ENCODE measurements at regions not wholly inside any gene's neighbourhood (a gene's known extent, or its start where the extent isn't known, plus 50 kb on each side); places are given as distances from the start of the nearest gene placed in this dataset.
A peak's percentile ranks its signal among the peaks of the same experiment; 100 is the strongest.
"Not testable (repeated sequence)": the region's sequence is repeated elsewhere in the genome, so short reads cannot be mapped to it uniquely, and the experiment has no call there.

DNA sequence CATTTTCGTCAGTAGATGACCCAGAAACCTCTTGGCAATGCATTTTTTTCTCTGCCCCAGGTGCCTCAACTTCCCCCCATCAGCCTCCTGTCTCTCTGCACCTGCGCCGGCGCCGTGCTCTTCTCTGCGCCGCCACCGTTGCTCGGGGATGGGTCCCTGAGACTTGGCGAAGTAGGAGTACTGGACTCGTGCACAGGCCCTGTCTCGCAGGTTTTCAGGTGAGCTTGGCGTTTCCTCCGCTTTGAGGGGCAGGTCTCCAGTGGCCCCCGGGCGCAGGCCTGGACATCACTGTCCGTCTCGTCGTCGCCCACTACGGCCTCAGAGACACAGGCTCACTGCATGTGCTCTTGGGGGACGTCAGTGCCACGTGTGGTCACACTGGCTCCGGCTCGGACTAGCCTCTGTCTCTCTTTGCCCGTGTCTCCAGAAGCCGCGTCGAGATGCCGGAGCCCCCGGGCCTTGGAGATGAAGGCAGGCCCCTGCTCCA is 168.8 kb upstream of the ZNG1F start:
- CTCF ChIA-PET; H3K4me3 ChIP-seq (replicated peaks in 1 of 3; ENCODE audit: insufficient read depth in 1 of 3, low read depth in 1 of 3, low read length in 3 of 3); POLR2A ChIA-PET; H3K27me3 ChIP-seq (ENCODE audit: control insufficient read depth in 2 of 2, insufficient read depth in 2 of 2, low read length in 2 of 2); H3K9ac ChIP-seq (replicated peaks; ENCODE audit: extremely low read depth, insufficient read depth, low read length); H3K9me3 ChIP-seq (replicated peaks; ENCODE audit: control insufficient read depth, insufficient read depth, low read length); intact Hi-C loops (cut with micrococcal nuclease); dilution Hi-C loops (cut with MboI; ENCODE audit: extremely low pct_ligation_motif_present, low sequenced_read_pairs); H3K4me2 ChIP-seq (ENCODE audit: insufficient read depth, low read length); BruUV-seq (replicated peaks); H3K79me2 ChIP-seq (ENCODE audit: control insufficient read depth, insufficient read depth, low read length); H3K27ac ChIP-seq (ENCODE audit: insufficient read depth, low read depth, low read length); FAIRE-seq; H3K4me1 ChIP-seq (ENCODE audit: control insufficient read depth, extremely low read depth, insufficient read depth, low read length); H3K9me1 ChIP-seq (replicated peaks; ENCODE audit: control insufficient read depth, extremely low read depth, insufficient read depth, low read length); DNase-seq (ENCODE audit: low read depth, low spot score); H2AFZ ChIP-seq (ENCODE audit: low read depth, low read length); H4K20me1 ChIP-seq (replicated peaks; ENCODE audit: control insufficient read depth, extremely low read depth, insufficient read depth, low read length); H3K36me3 ChIP-seq (ENCODE audit: control insufficient read depth in 2 of 2, extremely low read depth in 1 of 2, insufficient read depth in 2 of 2, low read length in 2 of 2): not testable (repeated sequence)

GRCh38 chr9:41357350-41357748 is 168.2 kb upstream of the ZNG1F start:
- H3K4me1 ChIP-seq (ENCODE audit: control insufficient read depth, extremely low read depth, insufficient read depth, low read length); CTCF ChIA-PET; intact Hi-C loops (cut with micrococcal nuclease); H3K9ac ChIP-seq (replicated peaks; ENCODE audit: extremely low read depth, insufficient read depth, low read length); H2AFZ ChIP-seq (ENCODE audit: low read depth, low read length); dilution Hi-C loops (cut with MboI; ENCODE audit: extremely low pct_ligation_motif_present, low sequenced_read_pairs); H3K36me3 ChIP-seq (ENCODE audit: control insufficient read depth in 2 of 2, extremely low read depth in 1 of 2, insufficient read depth in 2 of 2, low read length in 2 of 2); H4K20me1 ChIP-seq (replicated peaks; ENCODE audit: control insufficient read depth, extremely low read depth, insufficient read depth, low read length); H3K4me3 ChIP-seq (replicated peaks in 1 of 3; ENCODE audit: insufficient read depth in 1 of 3, low read depth in 1 of 3, low read length in 3 of 3); H3K9me3 ChIP-seq (replicated peaks; ENCODE audit: control insufficient read depth, insufficient read depth, low read length); H3K9me1 ChIP-seq (replicated peaks; ENCODE audit: control insufficient read depth, extremely low read depth, insufficient read depth, low read length); DNase-seq (ENCODE audit: low read depth, low spot score); FAIRE-seq; POLR2A ChIA-PET; H3K4me2 ChIP-seq (ENCODE audit: insufficient read depth, low read length); H3K79me2 ChIP-seq (ENCODE audit: control insufficient read depth, insufficient read depth, low read length); H3K27me3 ChIP-seq (ENCODE audit: control insufficient read depth in 2 of 2, insufficient read depth in 2 of 2, low read length in 2 of 2); H3K27ac ChIP-seq (ENCODE audit: insufficient read depth, low read depth, low read length): not testable (repeated sequence)
- TSS peak; percentile 40 for BruUV-seq (replicated peaks)

GRCh38 chr9:41356588-41357349 is 167.7 kb upstream of the ZNG1F start:
- intact Hi-C loops (cut with micrococcal nuclease); H3K79me2 ChIP-seq (ENCODE audit: control insufficient read depth, insufficient read depth, low read length); H4K20me1 ChIP-seq (replicated peaks; ENCODE audit: control insufficient read depth, extremely low read depth, insufficient read depth, low read length); H3K27me3 ChIP-seq (ENCODE audit: control insufficient read depth in 2 of 2, insufficient read depth in 2 of 2, low read length in 2 of 2); dilution Hi-C loops (cut with MboI; ENCODE audit: extremely low pct_ligation_motif_present, low sequenced_read_pairs); H3K4me1 ChIP-seq (ENCODE audit: control insufficient read depth, extremely low read depth, insufficient read depth, low read length); POLR2A ChIA-PET; H3K9me1 ChIP-seq (replicated peaks; ENCODE audit: control insufficient read depth, extremely low read depth, insufficient read depth, low read length); H3K9me3 ChIP-seq (replicated peaks; ENCODE audit: control insufficient read depth, insufficient read depth, low read length); BruUV-seq (replicated peaks); H2AFZ ChIP-seq (ENCODE audit: low read depth, low read length); FAIRE-seq; H3K4me2 ChIP-seq (ENCODE audit: insufficient read depth, low read length); CTCF ChIA-PET; H3K36me3 ChIP-seq (ENCODE audit: control insufficient read depth in 2 of 2, extremely low read depth in 1 of 2, insufficient read depth in 2 of 2, low read length in 2 of 2); H3K9ac ChIP-seq (replicated peaks; ENCODE audit: extremely low read depth, insufficient read depth, low read length); H3K27ac ChIP-seq (ENCODE audit: insufficient read depth, low read depth, low read length): not testable (repeated sequence)
- H3K4me3 ChIP-seq (replicated peaks in 1 of 3; ENCODE audit: insufficient read depth in 1 of 3, low read depth in 1 of 3, low read length in 3 of 3), result peak overlapping the region in 1 of 3 experiments; percentile 1
- peak; percentile 71 for DNase-seq (ENCODE audit: low read depth, low spot score)

- H3K4me3 ChIP-seq (replicated peaks in 1 of 3; ENCODE audit: insufficient read depth in 1 of 3, low read depth in 1 of 3, low read length in 3 of 3); H3K79me2 ChIP-seq (ENCODE audit: control insufficient read depth, insufficient read depth, low read length); CTCF ChIA-PET; POLR2A ChIA-PET; H3K4me1 ChIP-seq (ENCODE audit: control insufficient read depth, extremely low read depth, insufficient read depth, low read length); H3K9me3 ChIP-seq (replicated peaks; ENCODE audit: control insufficient read depth, insufficient read depth, low read length); H3K27me3 ChIP-seq (ENCODE audit: control insufficient read depth in 2 of 2, insufficient read depth in 2 of 2, low read length in 2 of 2); DNase-seq (ENCODE audit: low read depth, low spot score); H3K9ac ChIP-seq (replicated peaks; ENCODE audit: extremely low read depth, insufficient read depth, low read length); BruUV-seq (replicated peaks); H4K20me1 ChIP-seq (replicated peaks; ENCODE audit: control insufficient read depth, extremely low read depth, insufficient read depth, low read length); H3K9me1 ChIP-seq (replicated peaks; ENCODE audit: control insufficient read depth, extremely low read depth, insufficient read depth, low read length); FAIRE-seq; H2AFZ ChIP-seq (ENCODE audit: low read depth, low read length); H3K36me3 ChIP-seq (ENCODE audit: control insufficient read depth in 2 of 2, extremely low read depth in 1 of 2, insufficient read depth in 2 of 2, low read length in 2 of 2); dilution Hi-C loops (cut with MboI; ENCODE audit: extremely low pct_ligation_motif_present, low sequenced_read_pairs); H3K27ac ChIP-seq (ENCODE audit: insufficient read depth, low read depth, low read length); intact Hi-C loops (cut with micrococcal nuclease); H3K4me2 ChIP-seq (ENCODE audit: insufficient read depth, low read length): not testable (repeated sequence)
Observed at GRCh38 chr9:41355712-41356450, 166.8 kb upstream of the ZNG1F start.
